ENCODE measurements at regions not wholly inside any gene's neighbourhood (a gene's known extent, or its start where the extent isn't known, plus 50 kb on each side); places are given as distances from the start of the nearest gene placed in this dataset.
"Not testable (repeated sequence)": the region's sequence is repeated elsewhere in the genome, so short reads cannot be mapped to it uniquely, and the experiment has no call there.

- H3K4me3 ChIP-seq (ENCODE audit: low read depth in 1 of 2, low read length in 2 of 2): no peak overlapping the region
- H3K9me3 ChIP-seq (ENCODE audit: control insufficient read depth in 2 of 2, insufficient read depth in 1 of 2, low read depth in 1 of 2, low read length in 1 of 2): peaks cover 0 to 2% of the 10 kb centered on the region in 2 donors
- H3K27me3 ChIP-seq (ENCODE audit: control insufficient read depth in 1 of 2, insufficient read depth in 2 of 2, low read length in 2 of 2): no peaks in the 10 kb centered on the region
- H3K4me1 ChIP-seq (ENCODE audit: control insufficient read depth in 2 of 2, insufficient read depth in 2 of 2, low read length in 1 of 2): peaks cover 0 to 3% of the 10 kb centered on the region in 2 donors
- H3K27ac ChIP-seq (ENCODE audit: low read depth in 2 of 2, low read length in 1 of 2): no peak overlapping the region
- 31 to 41% methylated on average over 6 of the region's 6 CpGs for WGBS, 2 donors
- no peaks in the 10 kb centered on the region for H3K36me3 ChIP-seq (ENCODE audit: control insufficient read depth in 2 of 2, insufficient read depth in 2 of 2, low read length in 1 of 2)
Observed at GRCh38 chr5:174501461-174502069, 222.8 kb upstream of the MSX2 start.

GRCh38 chr5:174503086-174503460 lies 221.3 kb upstream of the MSX2 start:
- Histone ChIP-seq H3K9me3 (ENCODE audit: control insufficient read depth in 2 of 2, insufficient read depth in 1 of 2, low read depth in 1 of 2, low read length in 1 of 2) (peaks cover 0 to 2% of the 10 kb centered on the region in 2 donors), H3K27ac (ENCODE audit: low read depth in 2 of 2, low read length in 1 of 2) (no peak overlapping the region), H3K4me3 (ENCODE audit: low read depth in 1 of 2, low read length in 2 of 2) (no peak overlapping the region), H3K4me1 (ENCODE audit: control insufficient read depth in 2 of 2, insufficient read depth in 2 of 2, low read length in 1 of 2) (peaks cover 0 to 3% of the 10 kb centered on the region in 2 donors), H3K27me3 (ENCODE audit: control insufficient read depth in 1 of 2, insufficient read depth in 2 of 2, low read length in 2 of 2) (no peaks in the 10 kb centered on the region), H3K36me3 (ENCODE audit: control insufficient read depth in 2 of 2, insufficient read depth in 2 of 2, low read length in 1 of 2) (no peaks in the 10 kb centered on the region)

- WGBS, 2 donors: 35 to 38% methylated on average over 17 of the region's 17 CpGs
Observed at GRCh38 chr5:174503461-174504265, 220.7 kb upstream of the MSX2 start.

DNA sequence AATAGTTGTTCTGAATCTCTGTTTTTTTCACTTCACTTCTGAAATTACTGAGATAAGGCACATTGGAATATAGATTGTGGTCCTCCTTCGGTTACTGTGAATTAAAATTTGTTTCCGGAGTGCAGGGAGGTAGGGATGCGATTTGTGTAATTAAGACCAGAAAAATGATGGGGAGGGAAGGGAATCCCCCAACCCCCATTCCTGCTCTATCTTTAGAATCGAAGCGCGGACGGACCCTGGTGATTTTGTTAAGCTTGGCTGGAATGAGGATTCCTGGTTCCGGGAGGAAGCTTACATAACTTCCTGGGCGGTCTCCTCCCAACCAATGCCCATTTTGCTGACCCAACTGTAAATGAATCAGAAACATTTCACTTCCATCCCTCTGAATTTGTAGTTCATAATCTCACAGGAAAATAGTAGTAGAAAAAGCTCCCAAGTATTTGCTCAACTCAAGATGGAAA lies 220.1 kb upstream of the MSX2 start:
- Histone ChIP-seq H3K4me3 (ENCODE audit: low read depth in 1 of 2, low read length in 2 of 2) (no peak overlapping the region), H3K4me1 (ENCODE audit: control insufficient read depth in 2 of 2, insufficient read depth in 2 of 2, low read length in 1 of 2) (peaks cover 0 to 3% of the 10 kb centered on the region in 2 donors), H3K27me3 (ENCODE audit: control insufficient read depth in 1 of 2, insufficient read depth in 2 of 2, low read length in 2 of 2) (no peaks in the 10 kb centered on the region)

More at GRCh38 chr5:174503461-174504265, 220.7 kb upstream of the MSX2 start:
- Histone ChIP-seq H3K4me3 (ENCODE audit: low read depth in 1 of 2, low read length in 2 of 2) (no peak overlapping the region), H3K36me3 (ENCODE audit: control insufficient read depth in 2 of 2, insufficient read depth in 2 of 2, low read length in 1 of 2) (no peaks in the 10 kb centered on the region), H3K4me1 (ENCODE audit: control insufficient read depth in 2 of 2, insufficient read depth in 2 of 2, low read length in 1 of 2) (peaks cover 0 to 3% of the 10 kb centered on the region in 2 donors), H3K9me3 (ENCODE audit: control insufficient read depth in 2 of 2, insufficient read depth in 1 of 2, low read depth in 1 of 2, low read length in 1 of 2) (peaks cover 0 to under 1% of the 10 kb centered on the region in 2 donors), H3K27me3 (ENCODE audit: control insufficient read depth in 1 of 2, insufficient read depth in 2 of 2, low read length in 2 of 2) (no peaks in the 10 kb centered on the region), H3K27ac (ENCODE audit: low read depth in 2 of 2, low read length in 1 of 2) (no peak overlapping the region)

GRCh38 chr5:174505621-174506020 lies 218.8 kb upstream of the MSX2 start:
- Histone ChIP-seq H3K4me1 (ENCODE audit: control insufficient read depth in 2 of 2, insufficient read depth in 2 of 2, low read length in 1 of 2) (peaks cover 0 to 3% of the 10 kb centered on the region in 2 donors), H3K36me3 (ENCODE audit: control insufficient read depth in 2 of 2, insufficient read depth in 2 of 2, low read length in 1 of 2) (no peaks in the 10 kb centered on the region), H3K27me3 (ENCODE audit: control insufficient read depth in 1 of 2, insufficient read depth in 2 of 2, low read length in 2 of 2) (no peaks in the 10 kb centered on the region), H3K9me3 (ENCODE audit: control insufficient read depth in 2 of 2, insufficient read depth in 1 of 2, low read depth in 1 of 2, low read length in 1 of 2) (no peaks in the 10 kb centered on the region), H3K4me3 (ENCODE audit: low read depth in 1 of 2, low read length in 2 of 2) (no peak overlapping the region), H3K27ac (ENCODE audit: low read depth in 2 of 2, low read length in 1 of 2) (no peak overlapping the region)
- WGBS, 2 donors: 67 to 70% methylated on average over 4 of the region's 4 CpGs

More for the DNA sequence above, 220.1 kb upstream of the MSX2 start:
- 56 to 70% methylated on average over 9 of the region's 9 CpGs for WGBS, 2 donors
- no peaks in the 10 kb centered on the region for H3K9me3 ChIP-seq (ENCODE audit: control insufficient read depth in 2 of 2, insufficient read depth in 1 of 2, low read depth in 1 of 2, low read length in 1 of 2)
- H3K27ac ChIP-seq (ENCODE audit: low read depth in 2 of 2, low read length in 1 of 2): no peak overlapping the region
- H3K36me3 ChIP-seq (ENCODE audit: control insufficient read depth in 2 of 2, insufficient read depth in 2 of 2, low read length in 1 of 2): no peaks in the 10 kb centered on the region

DNA sequence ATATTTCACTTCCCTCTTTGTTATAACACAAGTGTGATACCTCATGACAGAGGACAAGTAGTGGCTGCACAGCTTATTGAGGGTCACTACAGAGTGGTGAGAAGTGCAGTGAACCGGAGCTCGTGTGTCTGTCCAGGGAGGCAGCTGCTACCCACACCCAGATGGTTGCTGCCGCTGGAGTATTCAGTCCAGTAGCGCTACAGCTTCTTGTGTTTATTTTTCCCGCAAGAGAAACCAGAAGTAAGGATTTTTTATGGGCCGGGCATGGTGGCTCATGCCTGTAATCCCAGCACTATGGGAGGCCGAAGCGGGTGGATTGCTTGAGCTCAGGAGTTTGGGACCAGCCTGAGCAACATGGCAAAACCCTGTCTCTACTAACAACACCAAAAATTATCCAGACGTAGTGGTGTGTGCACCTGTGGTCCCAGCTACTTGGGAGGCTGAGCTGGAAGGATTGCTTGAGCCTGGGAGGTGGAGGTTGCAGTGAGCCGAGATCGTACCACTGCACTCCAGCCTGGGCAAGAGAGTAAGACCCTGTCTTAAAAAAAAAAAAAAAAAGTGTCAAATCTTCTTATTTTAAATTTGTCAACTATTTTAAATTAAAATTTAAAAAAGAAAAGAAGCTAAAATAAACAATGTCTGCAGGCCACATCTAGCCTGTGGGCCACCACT lies 213.5 kb upstream of the MSX2 start:
- H3K4me3 ChIP-seq (ENCODE audit: low read depth in 1 of 2, low read length in 2 of 2); H3K27me3 ChIP-seq (ENCODE audit: control insufficient read depth in 1 of 2, insufficient read depth in 2 of 2, low read length in 2 of 2); H3K4me1 ChIP-seq (ENCODE audit: control insufficient read depth in 2 of 2, insufficient read depth in 2 of 2, low read length in 1 of 2); H3K36me3 ChIP-seq (ENCODE audit: control insufficient read depth in 2 of 2, insufficient read depth in 2 of 2, low read length in 1 of 2); H3K27ac ChIP-seq (ENCODE audit: low read depth in 2 of 2, low read length in 1 of 2); H3K9me3 ChIP-seq (ENCODE audit: control insufficient read depth in 2 of 2, insufficient read depth in 1 of 2, low read depth in 1 of 2, low read length in 1 of 2): not testable (repeated sequence)
- WGBS, 2 donors: 80 to 85% methylated on average over 11 of the region's 11 CpGs

DNA sequence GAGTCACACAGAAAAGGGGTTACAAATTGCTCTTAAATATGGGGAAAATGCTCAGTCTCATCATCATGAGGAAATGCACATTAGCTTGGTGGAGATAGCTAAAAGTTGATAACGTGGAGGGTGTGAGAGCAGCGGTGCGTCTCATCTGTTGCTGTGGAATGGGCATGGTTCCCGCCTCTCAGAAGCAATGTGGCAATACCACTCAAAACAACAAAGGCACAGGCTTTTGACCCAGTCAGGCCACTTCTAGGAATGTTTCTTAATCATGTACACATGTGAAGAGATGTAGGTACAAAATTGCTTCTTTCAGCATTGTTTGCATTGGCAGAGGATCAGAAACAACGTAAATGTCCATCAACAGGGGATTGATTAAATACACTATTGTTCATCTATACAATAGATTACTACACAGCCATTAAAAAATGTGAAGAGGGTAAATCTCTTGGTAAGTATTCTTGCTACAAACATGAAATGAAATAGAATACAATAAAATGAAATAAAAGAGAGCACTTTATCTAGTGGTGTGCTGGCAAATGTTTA lies 212.6 kb upstream of the MSX2 start:
- WGBS, 2 donors: 32 to 44% methylated on average over 5 of the region's 5 CpGs
- H3K36me3 ChIP-seq (ENCODE audit: control insufficient read depth in 2 of 2, insufficient read depth in 2 of 2, low read length in 1 of 2): no peaks in the 10 kb centered on the region
- no peaks in the 10 kb centered on the region for H3K4me1 ChIP-seq (ENCODE audit: control insufficient read depth in 2 of 2, insufficient read depth in 2 of 2, low read length in 1 of 2)
- H3K9me3 ChIP-seq (ENCODE audit: control insufficient read depth in 2 of 2, insufficient read depth in 1 of 2, low read depth in 1 of 2, low read length in 1 of 2): peaks cover 0 to 5% of the 10 kb centered on the region in 2 donors
- H3K27ac ChIP-seq (ENCODE audit: low read depth in 2 of 2, low read length in 1 of 2): no peak overlapping the region
- H3K4me3 ChIP-seq (ENCODE audit: low read depth in 1 of 2, low read length in 2 of 2): no peak overlapping the region
- H3K27me3 ChIP-seq (ENCODE audit: control insufficient read depth in 1 of 2, insufficient read depth in 2 of 2, low read length in 2 of 2): no peaks in the 10 kb centered on the region

DNA sequence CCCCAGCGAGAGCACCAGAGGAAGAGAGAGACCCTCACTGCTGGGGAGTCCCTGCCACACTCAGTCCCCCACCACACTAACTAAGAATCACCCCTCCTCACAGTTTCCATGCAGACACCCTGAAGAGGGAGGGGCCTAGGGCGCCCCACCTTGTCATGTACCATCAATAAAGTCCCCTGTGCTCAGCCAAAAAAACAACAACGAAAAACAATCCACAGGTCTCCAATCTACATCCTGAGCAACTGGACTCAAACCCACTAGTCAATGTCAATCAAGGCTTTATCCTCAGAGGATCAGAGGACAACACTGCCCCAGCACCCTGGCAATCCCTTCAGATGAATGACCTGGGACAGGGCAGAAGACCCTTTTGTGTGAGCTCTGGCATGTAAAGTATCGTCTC lies 210.1 kb upstream of the MSX2 start:
- Histone ChIP-seq H3K27ac (ENCODE audit: low read depth in 2 of 2, low read length in 1 of 2) (no peak overlapping the region), H3K27me3 (ENCODE audit: control insufficient read depth in 1 of 2, insufficient read depth in 2 of 2, low read length in 2 of 2) (no peaks in the 10 kb centered on the region), H3K9me3 (ENCODE audit: control insufficient read depth in 2 of 2, insufficient read depth in 1 of 2, low read depth in 1 of 2, low read length in 1 of 2) (peaks cover 0 to 5% of the 10 kb centered on the region in 2 donors), H3K4me1 (ENCODE audit: control insufficient read depth in 2 of 2, insufficient read depth in 2 of 2, low read length in 1 of 2) (no peaks in the 10 kb centered on the region), H3K4me3 (ENCODE audit: low read depth in 1 of 2, low read length in 2 of 2) (no peak overlapping the region), H3K36me3 (ENCODE audit: control insufficient read depth in 2 of 2, insufficient read depth in 2 of 2, low read length in 1 of 2) (no peaks in the 10 kb centered on the region)
- 66 to 75% methylated on average over 4 of the region's 4 CpGs for WGBS, 2 donors

GRCh38 chr5:174514983-174515394 lies 209.4 kb upstream of the MSX2 start:
- H3K36me3 ChIP-seq (ENCODE audit: control insufficient read depth in 2 of 2, insufficient read depth in 2 of 2, low read length in 1 of 2): no peaks in the 10 kb centered on the region
- H3K9me3 ChIP-seq (ENCODE audit: control insufficient read depth in 2 of 2, insufficient read depth in 1 of 2, low read depth in 1 of 2, low read length in 1 of 2): peaks cover 0 to 5% of the 10 kb centered on the region in 2 donors
- 50 to 54% methylated on average over 10 of the region's 10 CpGs for WGBS, 2 donors
- no peaks in the 10 kb centered on the region for H3K4me1 ChIP-seq (ENCODE audit: control insufficient read depth in 2 of 2, insufficient read depth in 2 of 2, low read length in 1 of 2)
- no peak overlapping the region for H3K27ac ChIP-seq (ENCODE audit: low read depth in 2 of 2, low read length in 1 of 2)
- no peaks in the 10 kb centered on the region for H3K27me3 ChIP-seq (ENCODE audit: control insufficient read depth in 1 of 2, insufficient read depth in 2 of 2, low read length in 2 of 2)
- no peak overlapping the region for H3K4me3 ChIP-seq (ENCODE audit: low read depth in 1 of 2, low read length in 2 of 2)
